GM21529 (cell line): ENCODE measurements at regions not wholly inside any gene's neighbourhood (a gene's known extent, or its start where the extent isn't known, plus 50 kb on each side); places are given as distances from the start of the nearest gene placed in this dataset.

Source experiments
- ATAC-seq: cut with Tn5 transposase; IDR thresholded peaks from one replicate; pipeline ENCODE4 v1.9.1; 2021; ENCODE audit not compliant: unreplicated experiment

- no peak for ATAC-seq
These were observed 208.6 kb upstream of the STEAP4 start for GRCh38 chr7:88515301-88515700.

- ATAC-seq, result no peak
These were observed 202.6 kb upstream of the STEAP4 start for GRCh38 chr7:88509341-88509740.

- no peak for ATAC-seq
These were observed 193.4 kb upstream of the STEAP4 start for GRCh38 chr7:88500131-88500530.

- ATAC-seq, result no peak
These were observed 189.4 kb upstream of the STEAP4 start for GRCh38 chr7:88495881-88496725.

GRCh38 chr7:88492153-88492552, 185.5 kb upstream of the STEAP4 start:
- ATAC-seq, result no peak

GRCh38 chr7:88490874-88491273, 184.2 kb upstream of the STEAP4 start:
- ATAC-seq, result no peak

GRCh38 chr7:88490161-88490560, 183.5 kb upstream of the STEAP4 start:
- no peak for ATAC-seq

- ATAC-seq, result no peak
These were observed 179.1 kb upstream of the STEAP4 start for GRCh38 chr7:88485821-88486220.

- no peak for ATAC-seq
These were observed 177.9 kb upstream of the STEAP4 start for GRCh38 chr7:88484551-88484950.

GRCh38 chr7:88480896-88481295, 174.2 kb upstream of the STEAP4 start:
- no peak for ATAC-seq

- ATAC-seq, result no peak
These were observed 173.6 kb upstream of the STEAP4 start for GRCh38 chr7:88480271-88480670.

GRCh38 chr7:88477976-88478375, 171.3 kb upstream of the STEAP4 start:
- no peak for ATAC-seq

- ATAC-seq, result no peak
These were observed 158.9 kb upstream of the STEAP4 start for GRCh38 chr7:88465600-88465999.

- no peak for ATAC-seq
These were observed 156.1 kb upstream of the STEAP4 start for GRCh38 chr7:88462799-88463198.

GRCh38 chr7:88460650-88461049, 154.0 kb upstream of the STEAP4 start:
- no peak for ATAC-seq

GRCh38 chr7:88458946-88459345, 152.3 kb upstream of the STEAP4 start:
- ATAC-seq, result no peak

- no peak for ATAC-seq
These were observed 151.6 kb upstream of the STEAP4 start for GRCh38 chr7:88458279-88458678.

- no peak for ATAC-seq
These were observed 150.6 kb upstream of the STEAP4 start for GRCh38 chr7:88457320-88457719.

- no peak for ATAC-seq
These were observed 149.8 kb upstream of the STEAP4 start for GRCh38 chr7:88456490-88456889.

- no peak for ATAC-seq
These were observed 149.0 kb upstream of the STEAP4 start for GRCh38 chr7:88455696-88456095.

GRCh38 chr7:88452646-88453045, 146.0 kb upstream of the STEAP4 start:
- no peak for ATAC-seq

- ATAC-seq, result no peak
These were observed 144.2 kb upstream of the STEAP4 start for GRCh38 chr7:88450874-88451273.

GRCh38 chr7:88449410-88449809, 142.7 kb upstream of the STEAP4 start:
- ATAC-seq, result no peak
